ENCODE measurements at regions not wholly inside any gene's neighbourhood (a gene's known extent, or its start where the extent isn't known, plus 50 kb on each side); places are given as distances from the start of the nearest gene placed in this dataset.
A peak's percentile ranks its signal among the peaks of the same experiment; 100 is the strongest.

GRCh38 chr6:160926281-160927276 is 65.0 kb upstream of the MAP3K4 start:
- DNase-seq = no peak
- Histone ChIP-seq H3K9me3 (replicated peaks) (no peaks in the 10 kb centered on the region), H3K27me3 (no peaks in the 10 kb centered on the region), H3K4me1 (no peaks in the 10 kb centered on the region), H3K36me3 (no peaks in the 10 kb centered on the region), H3K27ac (no peak overlapping the region), H3K4me3 (no peak overlapping the region)

- no peaks in the 10 kb centered on the region for H3K36me3 ChIP-seq
- H3K27me3 ChIP-seq = no peaks in the 10 kb centered on the region
- DNase-seq = no peak
- H3K4me3 ChIP-seq = no peak overlapping the region
- no peaks in the 10 kb centered on the region for H3K9me3 ChIP-seq (replicated peaks)
- H3K27ac ChIP-seq = no peak overlapping the region
- H3K4me1 ChIP-seq = no peaks in the 10 kb centered on the region
Observed at GRCh38 chr6:160927416-160927815, 64.2 kb upstream of the MAP3K4 start.

GRCh38 chr6:160929361-160929760 is 62.2 kb upstream of the MAP3K4 start:
- Histone ChIP-seq H3K36me3 (no peaks in the 10 kb centered on the region), H3K4me3 (no peak overlapping the region), H3K27me3 (no peaks in the 10 kb centered on the region), H3K4me1 (no peaks in the 10 kb centered on the region), H3K9me3 (replicated peaks) (no peaks in the 10 kb centered on the region), H3K27ac (no peak overlapping the region)
- no peak for DNase-seq

DNA sequence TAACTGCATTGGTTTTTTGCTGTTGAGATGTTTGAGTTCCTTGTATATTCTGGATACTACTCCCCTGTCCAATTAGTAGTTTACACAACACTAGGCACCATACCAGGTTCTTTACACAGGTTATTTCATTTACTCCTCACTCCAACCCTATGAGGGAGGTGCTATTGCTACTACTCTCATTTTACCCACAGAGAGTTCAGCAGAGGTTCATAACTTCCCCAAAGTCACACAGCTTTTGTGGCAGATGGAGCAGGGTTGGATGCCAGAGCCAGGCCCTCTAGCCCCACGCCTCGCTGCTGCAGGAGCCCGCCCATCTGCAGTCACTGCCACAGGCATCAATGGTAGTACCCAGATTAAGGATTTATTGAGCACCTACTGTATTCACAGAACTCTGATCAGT is 61.7 kb upstream of the MAP3K4 start:
- H3K9me3 ChIP-seq (replicated peaks) = no peaks in the 10 kb centered on the region
- no peak for DNase-seq
- H3K4me3 ChIP-seq = no peak overlapping the region
- H3K27ac ChIP-seq = no peak overlapping the region
- no peaks in the 10 kb centered on the region for H3K36me3 ChIP-seq
- no peaks in the 10 kb centered on the region for H3K27me3 ChIP-seq
- no peaks in the 10 kb centered on the region for H3K4me1 ChIP-seq

DNA sequence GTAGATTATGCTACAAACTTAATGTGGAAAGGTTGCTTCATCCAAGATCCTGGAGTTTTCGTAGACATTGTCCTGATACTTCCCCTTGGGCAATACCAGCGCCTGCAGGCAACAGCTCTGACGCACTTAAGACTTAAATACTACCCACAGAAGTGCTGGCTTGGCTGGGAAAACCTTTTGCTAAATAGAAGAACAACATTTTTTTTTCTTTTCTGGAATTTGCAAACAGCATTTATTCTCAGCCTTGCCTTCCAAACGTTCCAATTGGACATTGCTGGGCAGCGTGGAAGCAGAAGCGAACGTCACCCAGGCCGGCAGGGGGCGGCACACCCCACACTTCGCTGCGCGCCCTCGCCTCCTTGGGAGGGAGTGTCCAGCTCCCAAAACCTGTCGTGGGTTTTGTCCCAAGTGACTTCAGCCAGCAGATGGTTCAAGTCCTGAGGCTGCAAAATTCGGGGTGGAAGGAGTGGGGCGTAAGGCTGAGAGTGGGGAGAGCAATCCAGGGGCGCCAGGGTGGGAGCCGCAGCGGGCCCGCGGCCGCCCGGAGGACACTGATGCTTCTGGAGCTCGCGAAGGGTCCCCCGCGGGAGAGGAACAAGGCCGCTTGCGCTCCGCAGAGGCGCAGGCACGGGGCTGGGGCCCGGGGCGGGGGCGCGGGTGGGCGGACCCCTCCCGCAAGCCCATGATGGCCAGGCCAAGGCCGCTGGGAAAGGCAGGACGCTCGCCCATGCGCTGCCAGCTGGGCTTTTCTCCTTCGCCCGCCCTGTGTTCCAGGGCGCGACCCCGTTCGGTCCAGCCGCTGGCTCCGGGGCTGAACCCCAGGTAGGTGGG is 60.8 kb upstream of the MAP3K4 start:
- Histone ChIP-seq H3K4me3 (no peak overlapping the region), H3K4me1 (no peaks in the 10 kb centered on the region), H3K27ac (no peak overlapping the region), H3K36me3 (no peaks in the 10 kb centered on the region), H3K9me3 (replicated peaks) (no peaks in the 10 kb centered on the region), H3K27me3 (no peaks in the 10 kb centered on the region)
- peak; percentile 71 to 83 for DNase-seq

DNA sequence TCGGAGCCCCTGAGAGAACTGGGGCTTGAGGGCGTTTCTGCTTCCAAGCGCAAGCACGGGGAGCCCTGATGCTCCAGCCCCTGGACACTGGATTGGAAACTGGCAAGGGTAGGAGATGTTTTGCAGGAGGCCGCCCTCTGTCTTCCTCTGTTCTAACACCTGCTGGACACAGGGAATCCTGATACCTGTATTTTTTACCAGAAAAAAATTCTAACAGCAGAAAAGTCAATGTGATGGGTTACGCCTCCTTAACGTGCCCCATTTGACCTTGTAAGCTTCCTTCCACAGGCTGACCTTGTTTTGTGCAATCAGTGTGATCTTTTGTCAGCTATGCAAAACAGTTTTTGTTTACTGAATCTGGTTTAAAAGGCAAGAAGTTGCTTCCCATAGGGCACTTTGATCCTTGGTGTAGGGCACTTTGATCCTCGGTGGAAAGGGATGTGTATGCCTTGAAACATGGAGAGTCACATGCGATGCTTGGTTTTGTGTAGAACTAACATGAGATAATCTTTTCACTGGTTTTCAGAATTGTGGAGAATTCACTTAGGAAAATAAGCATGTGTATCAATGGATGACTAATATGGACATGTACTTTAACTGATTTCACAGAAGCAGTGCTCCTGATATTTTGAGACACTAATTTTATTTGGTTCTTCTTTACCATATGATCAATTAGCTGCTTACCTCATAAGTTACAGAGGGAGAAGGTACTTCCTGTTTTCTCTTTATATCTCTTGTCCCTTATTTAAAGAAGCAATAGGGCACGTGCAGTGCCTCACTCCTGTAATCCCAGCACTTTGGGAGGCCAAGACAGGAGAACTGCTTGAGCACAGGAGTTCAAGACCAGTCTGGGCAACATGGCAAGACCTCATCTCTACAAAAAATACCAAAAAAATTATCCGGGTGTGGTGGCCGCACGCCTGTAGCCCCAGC is 59.9 kb upstream of the MAP3K4 start:
- DNase-seq = no peak
- no peak overlapping the region for H3K27ac ChIP-seq

DNA sequence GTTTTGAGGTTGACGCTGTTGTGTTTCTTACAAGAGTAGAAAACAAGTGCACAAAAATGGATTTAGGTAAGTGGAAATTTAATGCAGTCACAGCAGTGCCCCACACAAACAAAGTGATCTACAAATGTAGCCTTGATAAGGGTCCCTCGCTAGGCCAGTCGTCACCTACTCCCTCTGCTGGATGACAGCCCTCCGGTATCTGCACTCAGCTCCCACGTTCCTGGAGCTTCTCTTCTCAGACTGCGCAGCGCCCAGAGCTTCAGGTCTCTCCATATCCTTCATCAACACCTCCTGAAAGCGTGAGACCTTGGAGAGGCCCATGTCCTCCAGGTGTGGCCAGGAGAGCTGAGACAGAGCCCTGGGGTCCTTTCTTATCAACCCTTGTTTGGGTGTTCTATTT is 58.3 kb upstream of the MAP3K4 start:
- peak; percentile 22 to 40 for DNase-seq
- Histone ChIP-seq H3K4me1 (no peaks in the 10 kb centered on the region), H3K36me3 (no peaks in the 10 kb centered on the region), H3K27me3 (no peaks in the 10 kb centered on the region), H3K9me3 (replicated peaks) (no peaks in the 10 kb centered on the region), H3K27ac (no peak overlapping the region), H3K4me3 (no peak overlapping the region)

More for the DNA sequence above, 59.9 kb upstream of the MAP3K4 start:
- no peaks in the 10 kb centered on the region for H3K27me3 ChIP-seq
- H3K36me3 ChIP-seq = no peaks in the 10 kb centered on the region
- H3K4me1 ChIP-seq = no peaks in the 10 kb centered on the region
- H3K9me3 ChIP-seq (replicated peaks) = no peaks in the 10 kb centered on the region
- no peak overlapping the region for H3K4me3 ChIP-seq

GRCh38 chr6:160934157-160934556 is 57.4 kb upstream of the MAP3K4 start:
- Histone ChIP-seq H3K9me3 (replicated peaks) (no peaks in the 10 kb centered on the region), H3K27me3 (no peaks in the 10 kb centered on the region), H3K4me3 (no peak overlapping the region), H3K36me3 (no peaks in the 10 kb centered on the region), H3K27ac (no peak overlapping the region), H3K4me1 (no peaks in the 10 kb centered on the region)
- DNase-seq = no peak

DNA sequence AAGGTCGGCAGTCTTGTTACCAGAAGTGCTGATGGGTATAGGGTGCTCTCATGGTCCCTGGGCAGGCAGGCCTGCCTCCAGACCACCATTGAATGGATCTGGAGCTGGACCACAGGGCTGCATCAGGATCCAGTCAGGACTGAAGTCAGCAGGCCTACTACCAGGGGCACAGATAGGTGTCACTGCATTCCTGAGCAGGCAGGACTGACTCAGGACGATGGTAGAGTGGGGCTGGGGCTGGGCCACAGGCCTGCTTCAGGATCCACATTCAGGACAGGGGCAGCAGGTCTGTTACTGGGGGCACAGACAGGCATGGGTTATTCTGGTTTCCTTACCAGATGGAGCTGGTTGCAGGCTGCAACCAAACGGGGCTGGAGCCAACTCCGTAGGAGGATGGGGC is 51.4 kb upstream of the MAP3K4 start:
- DNase-seq = no peak
- Histone ChIP-seq H3K9me3 (replicated peaks) (no peaks in the 10 kb centered on the region), H3K4me1 (no peaks in the 10 kb centered on the region), H3K27ac (no peak overlapping the region), H3K4me3 (no peak overlapping the region), H3K36me3 (no peaks in the 10 kb centered on the region), H3K27me3 (no peaks in the 10 kb centered on the region)

Measured in SJCRH30 (cell line).